ENCODE measurements at regions not wholly inside any gene's neighbourhood (a gene's known extent, or its start where the extent isn't known, plus 50 kb on each side); places are given as distances from the start of the nearest gene placed in this dataset.

- no peak for TF ChIP-seq CTCF (IDR thresholded peaks at IDR 0.05; ENCODE audit: low read depth, low read length, missing input control)
- no peak for TF ChIP-seq GABPA (IDR thresholded peaks at IDR 0.05 in 1 of 2, conservative IDR thresholded peaks at IDR 0.05 in 1 of 2)
- no peak for TF ChIP-seq REST (IDR thresholded peaks at IDR 0.05)
- no peak for TF ChIP-seq ATF3 (IDR thresholded peaks at IDR 0.05)
- TF ChIP-seq MAX (IDR thresholded peaks at IDR 0.05), result no peak
- no peak for TF ChIP-seq HNF4A (conservative IDR thresholded peaks at IDR 0.05)
Observed at GRCh38 chr6:22363166-22363713, 66.4 kb upstream of the PRL start.
